Effector memory CD8-positive, alpha-beta T cell (primary cell): ENCODE measurements at regions not wholly inside any gene's neighbourhood (a gene's known extent, or its start where the extent isn't known, plus 50 kb on each side); places are given as distances from the start of the nearest gene placed in this dataset.

ENCODE experiments used
- ATAC-seq: fragments of 150-1000 bp; cut with Tn5 transposase; replicated peaks from 2 replicates; pipeline ENCODE4 v1.10.0; 2021; ENCODE audit warnings: mild to moderate bottlenecking, moderate library complexity
- DNase-seq, 3 experiments: peaks; one replicate each; pipeline ENCODE4 v3.0.0; 2021
- H3K27ac Mint-ChIP-seq, 2 donors: one replicate each; pipeline ENCODE4 v1.8.0; 2022; ENCODE audit warnings: mild to moderate bottlenecking in 2 of 2, mixed read lengths in 2 of 2, moderate library complexity in 2 of 2
- H3K27me3 Mint-ChIP-seq, 2 donors: one replicate each; pipeline ENCODE4 v1.8.0; 2022; ENCODE audit warnings: mixed read lengths in 2 of 2
- H3K36me3 Mint-ChIP-seq: one replicate; pipeline ENCODE4 v1.8.0; 2022; ENCODE audit warnings: mild to moderate bottlenecking, moderate library complexity, mixed read lengths; ENCODE audit not compliant: insufficient read depth
- H3K4me1 Mint-ChIP-seq, 2 donors: one replicate each; pipeline ENCODE4 v1.8.0; 2022; ENCODE audit warnings: low read depth in 2 of 2, mixed read lengths in 2 of 2
- H3K4me3 Mint-ChIP-seq, 2 donors: one replicate each; pipeline ENCODE4 v1.8.0; 2022; ENCODE audit warnings: mild to moderate bottlenecking in 2 of 2, mixed read lengths in 2 of 2, moderate library complexity in 2 of 2
- H3K9me3 Mint-ChIP-seq, 2 donors: one replicate each; pipeline ENCODE4 v1.8.0; 2022; ENCODE audit warnings: mixed read lengths in 2 of 2

DNA sequence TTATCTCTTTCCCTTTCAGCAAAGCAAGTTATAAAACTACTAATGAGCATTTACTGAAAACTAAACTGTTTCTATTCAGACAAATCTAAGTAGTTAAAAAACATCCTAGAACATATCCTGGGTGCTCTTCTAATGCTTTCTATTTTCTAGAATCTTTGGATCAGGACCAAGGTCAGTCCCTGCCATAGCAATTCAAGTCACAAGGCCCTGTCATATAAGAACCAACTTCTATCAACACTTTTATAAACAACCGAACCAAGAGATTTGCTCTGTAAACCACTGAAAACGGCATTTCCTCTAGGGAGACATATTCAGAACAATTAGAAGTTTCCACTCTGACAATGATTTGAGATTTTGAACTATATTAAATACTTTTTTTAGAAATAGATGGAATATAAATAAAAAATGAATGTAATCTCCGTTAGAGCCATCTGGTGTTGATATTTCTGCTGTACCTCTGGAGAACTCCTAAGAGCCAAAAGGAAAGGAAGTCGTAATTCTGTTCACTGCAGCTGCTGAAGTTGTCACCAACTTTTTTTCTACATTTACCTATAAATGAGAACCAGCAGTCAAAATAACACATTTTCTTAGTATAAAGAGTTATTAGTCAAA is 51.4 kb upstream of the LGSN start:
- no peaks in the 10 kb centered on the region for H3K36me3 Mint-ChIP-seq

DNA sequence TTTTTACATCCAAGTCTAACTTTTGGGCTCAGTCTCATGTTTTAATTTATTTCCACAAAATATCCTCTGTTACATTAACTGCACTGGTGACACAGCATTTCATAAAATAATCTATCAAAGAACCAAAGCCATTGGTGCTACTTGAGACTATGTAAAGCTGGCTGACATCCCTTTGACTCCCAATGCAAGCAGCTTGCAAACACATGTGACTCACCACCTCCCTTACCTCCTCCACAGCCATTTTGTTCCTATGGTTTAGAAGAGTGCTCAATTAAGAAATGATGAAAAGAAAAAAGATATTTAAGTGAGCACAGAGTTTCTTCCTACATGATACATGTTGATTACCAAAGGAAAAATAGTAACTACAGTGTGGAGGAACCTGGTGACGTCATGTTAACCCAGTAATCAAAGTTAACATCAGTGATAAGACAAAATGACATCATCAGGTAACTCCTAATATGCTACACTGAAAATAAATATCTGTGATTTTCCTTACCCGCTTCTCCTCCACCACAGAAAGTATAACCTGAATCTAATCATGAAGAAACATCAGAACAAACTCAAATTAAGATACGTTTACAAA is 53.3 kb upstream of the LGSN start:
- no peak for DNase-seq

More for the DNA sequence above, 51.4 kb upstream of the LGSN start:
- Mint-ChIP-seq H3K4me1 (no peaks in the 10 kb centered on the region), H3K27ac (no peak overlapping the region), H3K27me3 (no peaks in the 10 kb centered on the region), H3K4me3 (no peak overlapping the region), H3K9me3 (peaks cover 2 to 7% of the 10 kb centered on the region in 2 donors)
- no peak for ATAC-seq
- no peak for DNase-seq

DNA sequence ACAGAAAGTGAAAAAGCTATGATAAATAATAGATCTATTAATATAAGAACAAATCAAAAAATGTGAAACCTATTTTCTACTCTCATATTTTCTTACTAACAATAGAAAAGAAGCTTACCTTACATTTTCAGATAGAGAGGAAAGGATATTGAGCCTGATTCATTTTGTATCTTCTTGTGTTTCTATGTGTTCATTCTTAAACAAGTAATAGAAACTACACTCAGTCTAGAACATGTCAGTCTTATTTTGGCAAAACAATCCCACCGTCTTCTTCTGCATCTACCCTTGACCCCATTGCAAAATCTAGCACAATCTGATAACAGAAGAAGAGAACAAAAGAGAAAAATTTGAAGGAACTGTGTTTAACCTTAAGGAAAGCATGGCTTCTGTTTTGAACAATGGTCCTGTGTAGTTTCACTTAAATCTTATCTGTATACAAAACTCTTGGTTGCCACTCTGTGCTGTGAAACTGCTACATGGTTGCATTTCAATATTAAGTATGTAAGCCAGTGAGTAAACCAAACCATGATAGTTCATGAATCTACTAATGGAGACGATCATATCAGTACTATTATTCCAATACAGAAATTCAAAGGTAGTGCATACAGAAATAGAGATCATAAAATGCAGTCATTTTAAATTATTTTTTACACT is 69.5 kb upstream of the LGSN start:
- H3K9me3 Mint-ChIP-seq, result peaks cover 1 to 4% of the 10 kb centered on the region in 2 donors
- H3K36me3 Mint-ChIP-seq, result no peaks in the 10 kb centered on the region
- H3K27ac Mint-ChIP-seq, result no peak overlapping the region

More for the DNA sequence above, 53.3 kb upstream of the LGSN start:
- Mint-ChIP-seq H3K27ac (no peak overlapping the region), H3K27me3 (no peaks in the 10 kb centered on the region), H3K9me3 (peaks cover 2 to 7% of the 10 kb centered on the region in 2 donors), H3K4me3 (no peak overlapping the region), H3K4me1 (no peaks in the 10 kb centered on the region), H3K36me3 (no peaks in the 10 kb centered on the region)
- ATAC-seq, result no peak

DNA sequence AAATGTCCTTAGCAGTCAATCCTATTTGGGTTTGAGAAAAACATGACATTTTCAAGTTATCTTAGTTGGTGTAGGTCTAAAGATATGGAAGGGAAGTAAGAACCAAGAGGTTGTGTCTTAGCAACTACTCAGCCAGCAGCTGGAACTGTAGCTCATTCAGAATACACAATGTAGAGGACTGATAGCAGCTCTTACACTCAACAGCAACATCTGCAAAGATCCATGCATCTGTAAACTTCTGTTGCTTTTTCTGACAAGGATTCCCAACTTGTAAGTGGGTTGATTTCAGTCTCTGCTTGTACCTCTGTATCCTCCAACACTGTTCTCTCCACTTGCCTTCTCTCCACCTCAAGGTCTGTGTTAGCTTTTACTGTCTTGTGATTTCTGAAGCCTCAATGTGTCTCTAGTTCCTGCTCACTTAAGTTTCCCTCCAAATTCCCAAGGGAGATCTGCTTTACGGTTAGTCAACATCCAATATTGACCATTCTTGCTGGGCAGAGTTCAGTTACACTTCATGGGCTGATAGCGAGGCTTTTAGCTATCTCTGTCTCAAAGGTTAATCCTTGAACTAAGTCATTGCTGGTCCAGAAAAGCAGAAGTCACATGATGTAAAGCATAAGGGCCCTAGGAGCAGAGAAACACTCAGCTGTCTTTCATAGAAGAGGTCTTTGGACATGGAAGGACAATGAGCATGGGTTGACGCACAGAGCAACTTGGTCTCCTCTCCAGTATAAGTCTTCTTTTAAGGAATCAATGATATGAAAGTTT is 71.6 kb upstream of the LGSN start:
- Mint-ChIP-seq H3K9me3 (peaks cover 0 to 4% of the 10 kb centered on the region in 2 donors), H3K36me3 (no peaks in the 10 kb centered on the region), H3K4me3 (no peak overlapping the region), H3K27ac (no peak overlapping the region), H3K27me3 (no peaks in the 10 kb centered on the region), H3K4me1 (no peaks in the 10 kb centered on the region)
- DNase-seq (no peak), ATAC-seq (no peak)

More for the DNA sequence above, 69.5 kb upstream of the LGSN start:
- Mint-ChIP-seq H3K4me1 (no peaks in the 10 kb centered on the region), H3K4me3 (no peak overlapping the region), H3K27me3 (no peaks in the 10 kb centered on the region)
- no peak for ATAC-seq
- no peak for DNase-seq

DNA sequence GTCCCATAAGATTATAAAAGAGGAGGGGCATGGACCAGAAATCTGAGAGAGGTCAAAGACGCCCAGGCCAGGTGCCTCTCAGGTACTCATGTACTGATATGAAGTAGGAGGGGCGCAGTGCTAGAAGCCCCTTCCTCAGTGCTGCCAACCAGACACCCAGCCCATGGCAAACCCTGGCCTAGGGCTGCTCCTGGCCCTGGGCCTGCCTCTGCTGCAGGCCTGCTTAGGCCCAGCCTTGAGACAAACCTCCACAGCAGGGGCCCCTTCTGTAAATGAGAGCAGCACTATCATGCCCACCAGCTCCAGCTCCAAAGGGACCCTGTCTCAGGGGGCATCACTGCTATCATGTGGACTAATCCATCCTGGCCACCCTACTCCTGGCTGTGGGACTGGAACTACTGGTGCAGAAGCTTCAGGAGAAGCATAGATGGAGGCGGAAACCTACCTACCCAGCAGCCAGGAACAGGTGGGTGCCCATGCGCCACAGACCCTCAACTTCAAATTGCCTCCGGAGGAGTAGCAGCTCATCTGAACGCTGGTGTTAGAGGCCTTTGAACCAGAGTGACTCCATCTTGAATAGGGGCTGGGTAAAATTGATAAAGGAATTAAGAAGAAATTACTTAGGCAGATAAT is 72.4 kb upstream of the LGSN start:
- Mint-ChIP-seq H3K36me3 (no peaks in the 10 kb centered on the region), H3K9me3 (peaks cover 0 to 4% of the 10 kb centered on the region in 2 donors), H3K27ac (no peak overlapping the region), H3K4me3 (no peak overlapping the region), H3K27me3 (no peaks in the 10 kb centered on the region), H3K4me1 (no peaks in the 10 kb centered on the region)
- ATAC-seq (no peak), DNase-seq (no peak)

DNA sequence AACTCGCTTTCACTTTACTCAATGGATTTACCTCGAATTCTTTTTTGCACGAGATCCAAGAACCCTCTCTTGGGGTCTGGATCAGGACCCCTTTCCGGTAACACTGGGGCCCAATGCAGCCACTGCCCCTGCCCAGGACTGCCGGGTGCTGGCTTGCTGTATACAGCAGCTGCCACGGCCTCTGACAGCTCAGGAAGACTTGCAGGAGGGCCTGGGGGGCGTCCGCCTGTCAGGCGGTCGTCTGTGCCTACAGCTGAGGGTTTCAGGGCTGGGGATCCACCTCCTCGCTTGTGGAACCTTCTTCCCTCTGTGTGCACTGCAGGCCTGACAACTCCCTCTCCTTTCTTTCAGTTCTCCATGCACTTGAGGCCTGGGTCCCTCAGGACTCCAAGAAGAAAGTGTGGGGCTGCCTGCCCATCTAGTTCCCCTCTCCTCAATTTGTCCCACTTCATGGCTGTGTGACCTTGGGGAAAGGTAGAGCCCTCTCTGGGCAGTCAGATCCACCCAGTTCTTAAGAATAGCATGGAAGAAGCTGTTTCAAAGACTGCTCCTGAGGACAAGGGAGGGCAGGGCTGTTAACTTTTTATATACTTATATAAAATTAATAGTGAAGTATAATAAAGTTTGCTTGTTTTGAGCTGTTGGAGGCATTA is 75.0 kb upstream of the LGSN start:
- peaks cover 0 to 2% of the 10 kb centered on the region in 2 donors for H3K9me3 Mint-ChIP-seq
- H3K27ac Mint-ChIP-seq, result no peak overlapping the region

DNA sequence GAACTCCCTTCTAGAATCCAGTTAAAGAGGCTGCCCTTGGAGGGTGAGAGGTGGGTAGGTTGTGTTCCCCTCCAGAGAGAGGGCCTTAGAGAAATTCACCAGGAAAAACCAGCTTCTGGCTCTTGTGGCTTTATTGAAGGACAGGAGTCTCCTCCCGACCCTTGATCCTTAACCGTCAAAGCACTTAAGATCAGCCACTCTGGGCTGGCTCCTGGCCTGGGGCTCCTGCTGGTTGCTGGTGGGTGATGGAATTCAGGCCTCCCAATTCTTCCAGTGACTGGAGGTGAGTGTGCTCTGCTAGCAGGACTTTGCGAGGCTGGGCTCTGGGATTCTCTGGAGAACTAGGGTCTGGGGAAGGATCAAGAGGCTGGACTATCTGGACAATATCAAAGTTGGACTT is 75.6 kb upstream of the LGSN start:
- no peak for DNase-seq
- ATAC-seq, result no peak
- Mint-ChIP-seq H3K36me3 (no peaks in the 10 kb centered on the region), H3K4me3 (no peak overlapping the region), H3K9me3 (peaks cover 0 to 2% of the 10 kb centered on the region in 2 donors), H3K27ac (no peak overlapping the region), H3K4me1 (no peaks in the 10 kb centered on the region), H3K27me3 (no peaks in the 10 kb centered on the region)

More for the DNA sequence above, 75.0 kb upstream of the LGSN start:
- H3K4me3 Mint-ChIP-seq, result no peak overlapping the region
- DNase-seq (no peak), ATAC-seq (no peak)
- H3K27me3 Mint-ChIP-seq, result no peaks in the 10 kb centered on the region
- H3K4me1 Mint-ChIP-seq, result no peaks in the 10 kb centered on the region
- H3K36me3 Mint-ChIP-seq, result no peaks in the 10 kb centered on the region

DNA sequence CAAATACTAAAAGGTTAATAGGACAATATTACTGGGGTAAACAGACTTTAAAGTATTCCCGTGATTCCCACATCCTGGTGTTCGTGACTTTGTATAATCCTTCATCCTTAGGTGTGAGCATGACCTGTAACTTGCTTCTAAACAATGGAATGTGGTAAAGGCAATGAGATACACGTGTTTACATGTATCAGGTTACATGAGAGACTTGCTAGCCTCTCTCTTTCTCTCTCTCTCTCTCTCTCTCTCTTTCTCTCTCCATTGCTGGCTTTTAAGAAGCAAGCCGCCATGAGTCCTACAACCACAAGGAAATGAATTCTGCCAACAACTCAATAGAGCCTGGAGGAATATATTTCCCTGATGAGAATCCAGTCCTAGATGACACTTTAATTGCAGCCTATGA is 83.9 kb upstream of the LGSN start:
- no peak overlapping the region for H3K27ac Mint-ChIP-seq
- ATAC-seq, result no peak
- H3K4me1 Mint-ChIP-seq, result no peaks in the 10 kb centered on the region
- no peak overlapping the region for H3K4me3 Mint-ChIP-seq
- no peak for DNase-seq
- H3K9me3 Mint-ChIP-seq, result peaks cover 0 to 3% of the 10 kb centered on the region in 2 donors
- no peaks in the 10 kb centered on the region for H3K36me3 Mint-ChIP-seq
- no peaks in the 10 kb centered on the region for H3K27me3 Mint-ChIP-seq

DNA sequence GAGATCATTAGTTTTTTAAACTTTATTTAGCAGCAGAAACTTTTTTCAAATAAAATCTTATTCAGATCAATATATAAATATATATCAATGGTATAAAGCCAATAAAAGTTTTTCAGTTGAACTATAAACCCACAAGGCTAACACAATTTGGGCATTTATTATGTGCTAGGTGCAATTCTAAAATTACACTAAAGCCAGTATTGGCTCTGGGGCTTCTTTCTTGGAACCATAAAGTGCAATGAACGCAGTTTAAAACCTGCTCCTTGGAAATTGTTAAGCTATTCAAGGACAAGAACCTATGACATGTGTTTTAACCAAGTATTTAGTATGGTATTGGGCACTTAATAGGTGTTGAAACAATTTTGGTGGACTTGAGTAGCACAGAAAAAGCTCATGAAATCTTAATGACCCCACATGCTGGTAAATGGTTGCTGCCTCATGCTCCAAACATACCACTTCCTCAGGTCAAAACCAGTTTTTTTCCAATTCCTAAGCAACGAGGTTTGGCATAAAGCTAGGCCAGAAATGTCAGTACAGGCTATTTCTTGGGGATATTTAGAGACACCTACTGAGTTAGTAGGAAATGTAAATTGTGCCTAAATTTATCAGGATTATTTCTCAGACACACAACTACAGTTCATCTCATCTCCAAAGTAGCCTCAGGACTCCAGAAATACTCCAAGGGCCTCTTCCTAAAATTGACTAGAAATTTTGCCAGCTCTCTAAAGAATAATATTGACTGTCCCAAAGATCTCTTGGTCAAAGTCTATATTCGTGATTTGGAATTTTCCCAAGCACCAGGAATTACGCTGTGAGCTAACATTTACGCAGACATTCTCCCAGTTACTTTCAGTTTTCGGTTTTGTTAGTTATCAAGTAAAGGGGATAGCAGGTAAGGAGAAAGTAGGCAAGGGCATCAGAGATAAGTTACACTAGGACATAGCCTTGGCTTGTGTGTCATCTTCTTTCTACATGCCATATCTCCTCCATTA is 90.9 kb upstream of the LGSN start:
- peaks cover 0 to 2% of the 10 kb centered on the region in 2 donors for H3K9me3 Mint-ChIP-seq
- no peak overlapping the region for H3K27ac Mint-ChIP-seq
- no peaks in the 10 kb centered on the region for H3K36me3 Mint-ChIP-seq
- ATAC-seq, result no peak
- H3K4me3 Mint-ChIP-seq, result no peak overlapping the region
- DNase-seq, result no peak
- H3K27me3 Mint-ChIP-seq, result no peaks in the 10 kb centered on the region
- no peaks in the 10 kb centered on the region for H3K4me1 Mint-ChIP-seq

DNA sequence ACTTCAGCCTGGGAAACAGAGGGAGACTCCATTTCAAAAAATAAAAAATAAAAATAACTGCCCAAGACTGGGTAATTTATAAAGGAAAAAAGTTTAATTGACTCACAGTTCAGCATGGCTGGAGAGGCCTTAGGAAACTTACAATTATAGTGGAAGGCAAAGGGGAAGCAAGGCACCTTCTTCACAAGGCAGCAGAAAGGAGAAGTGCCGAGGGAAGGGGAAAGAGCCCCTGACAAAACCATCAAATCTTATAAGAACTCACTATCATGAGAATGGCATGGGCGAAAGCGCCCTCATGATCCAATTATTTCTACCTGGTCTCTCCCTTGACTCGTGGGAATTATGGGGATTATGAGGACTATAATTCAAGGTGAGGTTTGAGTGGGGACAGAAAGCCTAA is 95.5 kb upstream of the LGSN start:
- no peak for DNase-seq
- no peak overlapping the region for H3K4me3 Mint-ChIP-seq

DNA sequence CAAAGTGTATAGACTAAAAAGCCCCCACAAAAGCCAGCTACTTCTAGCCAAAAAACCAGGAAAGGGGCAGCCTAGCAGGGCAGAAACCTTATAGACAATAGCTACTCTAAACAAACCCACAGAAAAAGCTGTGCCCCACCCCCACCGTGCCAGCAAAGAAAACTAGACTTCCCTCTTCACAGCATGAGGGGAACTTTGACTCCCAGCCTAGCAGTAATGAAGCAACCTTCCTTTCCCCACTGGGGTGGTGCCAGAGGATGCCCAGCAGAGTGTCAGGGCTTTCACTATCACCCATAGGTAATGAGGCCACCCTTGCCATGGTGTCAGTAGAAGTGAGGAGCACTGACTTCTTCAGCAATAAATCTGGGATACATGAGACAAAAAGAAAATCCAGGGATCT is 99.0 kb upstream of the LGSN start:
- no peak for DNase-seq
- no peak overlapping the region for H3K27ac Mint-ChIP-seq
- H3K9me3 Mint-ChIP-seq, result peaks cover 0 to 3% of the 10 kb centered on the region in 2 donors
- no peaks in the 10 kb centered on the region for H3K36me3 Mint-ChIP-seq
- H3K4me3 Mint-ChIP-seq, result no peak overlapping the region
- no peak for ATAC-seq
- no peaks in the 10 kb centered on the region for H3K27me3 Mint-ChIP-seq
- no peaks in the 10 kb centered on the region for H3K4me1 Mint-ChIP-seq

More for the DNA sequence above, 95.5 kb upstream of the LGSN start:
- H3K4me1 Mint-ChIP-seq, result no peaks in the 10 kb centered on the region
- no peak overlapping the region for H3K27ac Mint-ChIP-seq
- no peak for ATAC-seq
- H3K27me3 Mint-ChIP-seq, result no peaks in the 10 kb centered on the region
- no peaks in the 10 kb centered on the region for H3K36me3 Mint-ChIP-seq
- peaks cover 0 to 2% of the 10 kb centered on the region in 2 donors for H3K9me3 Mint-ChIP-seq

DNA sequence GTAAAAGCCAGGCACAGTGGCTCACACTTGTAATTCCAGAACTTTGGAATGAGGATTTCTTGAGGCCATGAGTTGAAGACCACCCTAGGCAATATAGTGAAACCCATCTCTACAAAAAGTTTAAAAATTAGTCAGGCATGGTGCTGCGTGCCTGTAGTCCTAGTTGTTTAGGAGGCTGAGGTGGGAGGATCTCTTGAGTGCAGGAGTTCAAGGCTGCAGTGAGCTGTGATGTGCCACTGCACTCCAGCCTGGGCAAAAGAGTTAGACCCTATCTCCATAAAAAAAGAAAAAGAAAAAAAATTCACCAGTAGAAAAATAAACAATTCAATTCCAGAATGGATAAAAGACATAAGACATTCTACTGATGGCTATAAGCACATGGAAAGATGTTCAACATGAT is 104.9 kb upstream of the LGSN start:
- Mint-ChIP-seq H3K36me3 (no peaks in the 10 kb centered on the region), H3K4me1 (no peaks in the 10 kb centered on the region), H3K27me3 (no peaks in the 10 kb centered on the region), H3K9me3 (peaks cover 0 to 3% of the 10 kb centered on the region in 2 donors), H3K4me3 (no peak overlapping the region), H3K27ac (no peak overlapping the region)
- DNase-seq, result no peak
- ATAC-seq, result no peak
